ENCODE measurements at regions not wholly inside any gene's neighbourhood (a gene's known extent, or its start where the extent isn't known, plus 50 kb on each side); places are given as distances from the start of the nearest gene placed in this dataset.

DNA sequence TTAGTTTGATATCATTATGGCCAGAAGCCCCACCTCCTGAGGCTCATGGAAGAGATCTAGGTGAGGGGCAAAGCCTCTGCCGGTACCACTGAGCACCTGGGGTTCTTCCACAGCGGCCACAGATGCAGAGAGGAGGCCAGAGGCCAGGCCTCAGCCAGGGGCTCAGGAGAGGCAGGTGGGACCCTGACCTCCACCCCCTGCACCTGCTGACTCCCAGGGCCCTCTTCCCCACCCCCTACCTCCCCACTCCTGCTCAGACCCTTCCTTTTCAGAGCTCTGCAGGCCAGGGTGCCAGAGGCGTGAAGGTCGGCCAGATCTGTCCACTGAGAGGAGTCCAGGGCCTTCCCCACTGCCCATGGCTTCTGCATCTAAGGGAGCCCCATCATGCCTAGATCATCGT lies 178.7 kb upstream of the PPP2R2D start:
- TF ChIP-seq, protein P1, sequence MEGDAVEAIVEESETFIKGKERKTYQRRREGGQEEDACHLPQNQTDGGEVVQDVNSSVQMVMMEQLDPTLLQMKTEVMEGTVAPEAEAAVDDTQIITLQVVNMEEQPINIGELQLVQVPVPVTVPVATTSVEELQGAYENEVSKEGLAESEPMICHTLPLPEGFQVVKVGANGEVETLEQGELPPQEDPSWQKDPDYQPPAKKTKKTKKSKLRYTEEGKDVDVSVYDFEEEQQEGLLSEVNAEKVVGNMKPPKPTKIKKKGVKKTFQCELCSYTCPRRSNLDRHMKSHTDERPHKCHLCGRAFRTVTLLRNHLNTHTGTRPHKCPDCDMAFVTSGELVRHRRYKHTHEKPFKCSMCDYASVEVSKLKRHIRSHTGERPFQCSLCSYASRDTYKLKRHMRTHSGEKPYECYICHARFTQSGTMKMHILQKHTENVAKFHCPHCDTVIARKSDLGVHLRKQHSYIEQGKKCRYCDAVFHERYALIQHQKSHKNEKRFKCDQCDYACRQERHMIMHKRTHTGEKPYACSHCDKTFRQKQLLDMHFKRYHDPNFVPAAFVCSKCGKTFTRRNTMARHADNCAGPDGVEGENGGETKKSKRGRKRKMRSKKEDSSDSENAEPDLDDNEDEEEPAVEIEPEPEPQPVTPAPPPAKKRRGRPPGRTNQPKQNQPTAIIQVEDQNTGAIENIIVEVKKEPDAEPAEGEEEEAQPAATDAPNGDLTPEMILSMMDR (conservative IDR thresholded peaks at IDR 0.05; ENCODE audit: low read depth, low read length) = no peak
- TF ChIP-seq EZH2 (IDR thresholded peaks at IDR 0.05; ENCODE audit: borderline replicate concordance, low read depth, low read length, poor library complexity, severe bottlenecking) = no peak
